Ovary (tissue), 7 donors: ENCODE measurements at regions not wholly inside any gene's neighbourhood (a gene's known extent, or its start where the extent isn't known, plus 50 kb on each side); places are given as distances from the start of the nearest gene placed in this dataset.
"Not testable (repeated sequence)": the region's sequence is repeated elsewhere in the genome, so short reads cannot be mapped to it uniquely, and the experiment has no call there.

Experiments used
- DNase-seq, 5 donors: peaks; one replicate each; pipeline ENCODE4 v3.0.0-alpha.2; 2019 to 2020
- H3K27ac ChIP-seq, 2 donors: fragments of 200-600 bp; one replicate each; pipeline versions ENCODE4 v1.5.1 to v1.8.0; 2019 to 2022
- H3K27me3 ChIP-seq: fragments of 200-600 bp; one replicate; pipeline ENCODE4 v1.8.0; 2022
- H3K36me3 ChIP-seq: fragments of 200-600 bp; sonication (generic); one replicate; pipeline ENCODE4 v1.5.1; 2019
- H3K4me1 ChIP-seq: one replicate; pipeline ENCODE4 v1.8.1; 2013; ENCODE audit warnings: mild to moderate bottlenecking, moderate library complexity; ENCODE audit not compliant: insufficient read depth
- H3K4me3 ChIP-seq: fragments of 200-600 bp; sonication (generic); one replicate; pipeline ENCODE4 v1.5.1; 2017
- H3K9me3 ChIP-seq, 2 donors: fragments of 200-600 bp in 1 of 2; sonication (generic) in 1 of 2; one replicate each; pipeline versions ENCODE4 v1.5.1 to v1.8.1; 2013 to 2019; ENCODE audit warnings: mild to moderate bottlenecking in 1 of 2, moderate library complexity in 1 of 2
- CTCF ChIP-seq, 3 donors: fragments of 450-650 bp in 2 of 3; fragments of 200-600 bp in 1 of 3; IDR thresholded peaks; one replicate each; pipeline versions ENCODE4 v1.5.1 to v1.8.0; 2016 to 2022; ENCODE audit warnings: antibody characterized with exemption in 3 of 3, mild to moderate bottlenecking in 1 of 3
- EP300 ChIP-seq: sonication (generic); formaldehyde crosslinking; IDR thresholded peaks from one replicate; pipeline ENCODE4 v1.6.1; 2017; ENCODE audit warnings: antibody characterized with exemption
- POLR2A ChIP-seq: fragments of 450-650 bp; IDR thresholded peaks from one replicate; pipeline ENCODE4 v1.6.1; 2017; ENCODE audit warnings: antibody characterized with exemption, mild to moderate bottlenecking, moderate library complexity
- WGBS, 3 donors: extraction: QIAGEN DNeasy Blood & Tissue Kit in 1 of 3; methylation state at CpG; one replicate each; pipeline versions ENCODE4 v1.1.5 to v1.1.7; 2013 to 2017; 5-methylcytosine and 5-hydroxymethylcytosine counted together
- intact Hi-C, 4 donors: fragments of 100-400 bp; cut with DNase I; formaldehyde crosslinking; loops; one replicate each; pipeline versions ENCODE4 v1.11.0 to v1.15.1; 2022 to 2023
- donor health status: DM: no; HTN: no; CAD: no; lungs with moderate emphysema.
- donor health status: DM: no; HTN: no; CAD: no.
- donor health status: Bipolar disorder and iron deficiency.
- donor health status: DM: no; HTN: no; CAD: no.
- donor health status: DM: yes; HTN: yes; CAD: no.

DNA sequence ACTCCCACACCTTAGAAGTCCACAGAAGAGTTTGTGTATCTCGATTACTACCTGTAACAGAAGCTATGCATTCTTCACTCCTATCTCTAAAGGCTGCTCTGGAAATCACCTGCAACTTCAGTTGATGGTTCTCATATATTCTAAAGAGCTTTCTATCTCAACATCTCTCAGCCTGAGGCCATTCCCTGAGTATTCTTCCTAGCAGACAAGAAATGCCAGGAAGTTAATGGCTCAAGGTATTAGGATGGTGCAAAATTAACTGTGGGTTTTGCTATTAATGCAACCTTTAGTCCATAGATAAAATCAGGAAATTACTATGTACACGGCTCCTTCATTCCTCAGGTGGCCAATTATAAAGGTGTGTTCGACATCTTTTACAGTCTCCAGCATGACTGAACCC is 290.1 kb downstream of the ZNF716 start:
- intact Hi-C loops, DNase-seq, H3K27ac ChIP-seq, H3K4me1 ChIP-seq, H3K27me3 ChIP-seq, H3K4me3 ChIP-seq, H3K36me3 ChIP-seq, H3K9me3 ChIP-seq: not testable (repeated sequence)
- 35 to 56% (median 36%) methylated on average over 3 of the region's 3 CpGs for WGBS, 3 donors

- TF ChIP-seq POLR2A: no peak
- TF ChIP-seq EP300: no peak
- TF ChIP-seq CTCF (IDR thresholded peaks at IDR 0.05): no peak
- H3K4me1 ChIP-seq: no peaks in the 10 kb centered on the region
- H3K36me3 ChIP-seq: no peaks in the 10 kb centered on the region
- intact Hi-C loops: no loop called here
- no peaks in the 10 kb centered on the region for H3K9me3 ChIP-seq
- H3K27me3 ChIP-seq: no peaks in the 10 kb centered on the region
- H3K27ac ChIP-seq: no peak overlapping the region
- WGBS, 3 donors: 79 to 85% (median 81%) methylated on average over 5 of the region's 5 CpGs
- no peak overlapping the region for H3K4me3 ChIP-seq
- no peak for DNase-seq
These were observed 319.2 kb downstream of the ZNF716 start for GRCh38 chr7:57769131-57769530.

- H3K27me3 ChIP-seq: no peaks in the 10 kb centered on the region
- H3K9me3 ChIP-seq: no peaks in the 10 kb centered on the region
- no peak overlapping the region for H3K4me3 ChIP-seq
- WGBS, 3 donors: 52 to 85% (median 82%) methylated on average over 22 to 24 of the region's 24 CpGs
- intact Hi-C loops: no loop called here
- no peak for TF ChIP-seq CTCF (IDR thresholded peaks at IDR 0.05)
- no peak for TF ChIP-seq EP300
- TF ChIP-seq POLR2A: no peak
- DNase-seq: no peak
- no peaks in the 10 kb centered on the region for H3K4me1 ChIP-seq
- no peaks in the 10 kb centered on the region for H3K36me3 ChIP-seq
- H3K27ac ChIP-seq: no peak overlapping the region
These were observed 320.0 kb downstream of the ZNF716 start for GRCh38 chr7:57769958-57770357.

- TF ChIP-seq EP300: no peak
- no peak for TF ChIP-seq POLR2A
- TF ChIP-seq CTCF (IDR thresholded peaks at IDR 0.05): no peak
- Histone ChIP-seq H3K27me3 (no peaks in the 10 kb centered on the region), H3K9me3 (no peaks in the 10 kb centered on the region), H3K4me3 (no peak overlapping the region), H3K4me1 (no peaks in the 10 kb centered on the region), H3K36me3 (no peaks in the 10 kb centered on the region), H3K27ac (no peak overlapping the region)
- no peak for DNase-seq
- 82 to 89% (median 89%) methylated on average over 22 to 42 of the region's 42 CpGs for WGBS, 3 donors
- intact Hi-C loops: no loop called here
These were observed 322.3 kb downstream of the ZNF716 start for GRCh38 chr7:57772126-57772924.

GRCh38 chr7:57774300-57774699 is 324.3 kb downstream of the ZNF716 start:
- H3K36me3 ChIP-seq: no peaks in the 10 kb centered on the region
- H3K27me3 ChIP-seq: no peaks in the 10 kb centered on the region
- DNase-seq: no peak
- no peaks in the 10 kb centered on the region for H3K9me3 ChIP-seq
- TF ChIP-seq EP300: no peak
- TF ChIP-seq POLR2A: no peak
- no peak for TF ChIP-seq CTCF (IDR thresholded peaks at IDR 0.05)
- no peak overlapping the region for H3K27ac ChIP-seq
- no peak overlapping the region for H3K4me3 ChIP-seq
- no peaks in the 10 kb centered on the region for H3K4me1 ChIP-seq
- 88 to 89% (median 88%) methylated on average over 13 of the region's 13 CpGs for WGBS, 3 donors
- intact Hi-C loops: no loop called here
